Suprapubic skin (tissue), 4 donors: ENCODE measurements at regions not wholly inside any gene's neighbourhood (a gene's known extent, or its start where the extent isn't known, plus 50 kb on each side); places are given as distances from the start of the nearest gene placed in this dataset.
A peak's percentile ranks its signal among the peaks of the same experiment; 100 is the strongest.

Source experiments
- DNase-seq, 2 donors: peaks; one replicate each; pipeline ENCODE4 v3.0.0-alpha.2; 2019; ENCODE audit warnings: low spot score in 2 of 2
- H3K27ac ChIP-seq: fragments of 200-600 bp; sonication (generic); one replicate; pipeline ENCODE4 v1.5.1; 2019
- H3K27me3 ChIP-seq: fragments of 200-600 bp; sonication (generic); one replicate; pipeline ENCODE4 v1.5.1; 2019
- H3K36me3 ChIP-seq: fragments of 200-600 bp; sonication (generic); one replicate; pipeline ENCODE4 v1.5.1; 2019
- H3K4me1 ChIP-seq: fragments of 200-600 bp; sonication (generic); one replicate; pipeline ENCODE4 v1.5.1; 2019
- H3K4me3 ChIP-seq: fragments of 200-600 bp; sonication (generic); one replicate; pipeline ENCODE4 v1.5.1; 2019; ENCODE audit warnings: mild to moderate bottlenecking
- H3K9me3 ChIP-seq: fragments of 200-600 bp; sonication (generic); one replicate; pipeline ENCODE4 v1.5.1; 2019
- EP300 ChIP-seq: sonication (generic); formaldehyde crosslinking; IDR thresholded peaks from one replicate; pipeline ENCODE4 v1.6.1; 2017; ENCODE audit warnings: antibody characterized with exemption
- POLR2A ChIP-seq, 2 donors: fragments of 450-650 bp; IDR thresholded peaks; one replicate each; pipeline ENCODE4 v1.6.1; 2017; ENCODE audit warnings: antibody characterized with exemption in 2 of 2, mild to moderate bottlenecking in 2 of 2, moderate library complexity in 2 of 2
- POLR2AphosphoS5 ChIP-seq, 3 donors: sonication (generic); formaldehyde crosslinking; IDR thresholded peaks; one replicate each; pipeline ENCODE4 v1.6.1; 2017; ENCODE audit warnings: antibody characterized with exemption in 3 of 3
- WGBS: methylation state at CpG from one replicate; pipeline ENCODE4 v1.1.5; 2018; 5-methylcytosine and 5-hydroxymethylcytosine counted together
- TF ChIP-seq, protein P1 (sequence below), 2 donors: fragments of 200-600 bp in 1 of 2; fragments of 450-650 bp in 1 of 2; sonication (generic) in 1 of 2; IDR thresholded peaks; one replicate each; pipeline ENCODE4 v1.5.1; 2016 to 2019; ENCODE audit warnings: antibody characterized with exemption in 2 of 2, mild to moderate bottlenecking in 1 of 2, moderate library complexity in 1 of 2

GRCh38 chr10:21300551-21300950, 224.9 kb downstream of the SKIDA1 start:
- H3K27ac ChIP-seq: no peak overlapping the region
- H3K36me3 ChIP-seq: no peaks in the 10 kb centered on the region
- no peaks in the 10 kb centered on the region for H3K9me3 ChIP-seq
- no peak overlapping the region for H3K4me3 ChIP-seq
- no peaks in the 10 kb centered on the region for H3K4me1 ChIP-seq
- WGBS: 79% methylated on average over 1 of the region's 1 CpG
- no peaks in the 10 kb centered on the region for H3K27me3 ChIP-seq
- DNase-seq: no peak
- TF ChIP-seq, protein P1, sequence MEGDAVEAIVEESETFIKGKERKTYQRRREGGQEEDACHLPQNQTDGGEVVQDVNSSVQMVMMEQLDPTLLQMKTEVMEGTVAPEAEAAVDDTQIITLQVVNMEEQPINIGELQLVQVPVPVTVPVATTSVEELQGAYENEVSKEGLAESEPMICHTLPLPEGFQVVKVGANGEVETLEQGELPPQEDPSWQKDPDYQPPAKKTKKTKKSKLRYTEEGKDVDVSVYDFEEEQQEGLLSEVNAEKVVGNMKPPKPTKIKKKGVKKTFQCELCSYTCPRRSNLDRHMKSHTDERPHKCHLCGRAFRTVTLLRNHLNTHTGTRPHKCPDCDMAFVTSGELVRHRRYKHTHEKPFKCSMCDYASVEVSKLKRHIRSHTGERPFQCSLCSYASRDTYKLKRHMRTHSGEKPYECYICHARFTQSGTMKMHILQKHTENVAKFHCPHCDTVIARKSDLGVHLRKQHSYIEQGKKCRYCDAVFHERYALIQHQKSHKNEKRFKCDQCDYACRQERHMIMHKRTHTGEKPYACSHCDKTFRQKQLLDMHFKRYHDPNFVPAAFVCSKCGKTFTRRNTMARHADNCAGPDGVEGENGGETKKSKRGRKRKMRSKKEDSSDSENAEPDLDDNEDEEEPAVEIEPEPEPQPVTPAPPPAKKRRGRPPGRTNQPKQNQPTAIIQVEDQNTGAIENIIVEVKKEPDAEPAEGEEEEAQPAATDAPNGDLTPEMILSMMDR (IDR thresholded peaks at IDR 0.05): no peak
- TF ChIP-seq POLR2A (IDR thresholded peaks at IDR 0.05) (no peak), EP300 (no peak), POLR2AphosphoS5 (IDR thresholded peaks at IDR 0.05) (no peak)

DNA sequence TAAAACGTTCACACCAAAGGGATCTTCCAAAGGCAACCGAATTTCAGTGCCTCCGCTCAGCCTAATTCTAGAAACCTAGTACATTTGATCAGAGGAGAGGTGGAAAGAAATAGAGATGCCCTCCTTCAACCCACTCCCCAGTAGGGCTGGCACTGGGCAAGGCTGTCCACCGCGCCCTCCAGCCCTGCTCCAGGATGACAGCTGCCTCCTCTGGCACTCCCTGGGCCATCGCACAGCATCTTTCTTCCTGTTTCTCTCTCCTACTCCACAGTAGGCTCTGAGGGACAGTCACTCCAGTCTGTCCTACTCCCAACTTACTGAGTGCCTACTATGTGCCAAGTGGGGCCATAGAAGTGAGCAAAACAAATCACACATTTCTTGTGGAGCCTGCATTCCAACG, 226.2 kb downstream of the SKIDA1 start:
- peak in 1 of 2 donors; percentile 72 for DNase-seq
- no peak overlapping the region for H3K4me3 ChIP-seq
- no peak for TF ChIP-seq POLR2AphosphoS5 (IDR thresholded peaks at IDR 0.05)
- no peak for TF ChIP-seq EP300
- TF ChIP-seq POLR2A (IDR thresholded peaks at IDR 0.05): no peak
- TF ChIP-seq, protein P1 (IDR thresholded peaks at IDR 0.05): no peak
- no peaks in the 10 kb centered on the region for H3K36me3 ChIP-seq
- no peaks in the 10 kb centered on the region for H3K27me3 ChIP-seq
- WGBS: 92% methylated on average over 7 of the region's 7 CpGs
- no peaks in the 10 kb centered on the region for H3K4me1 ChIP-seq
- no peak overlapping the region for H3K27ac ChIP-seq
- no peaks in the 10 kb centered on the region for H3K9me3 ChIP-seq

- TF ChIP-seq, protein P1 (IDR thresholded peaks at IDR 0.05): no peak
- TF ChIP-seq POLR2A (IDR thresholded peaks at IDR 0.05) (no peak), POLR2AphosphoS5 (IDR thresholded peaks at IDR 0.05) (no peak), EP300 (no peak)
- peaks cover 4% of the 10 kb centered on the region for H3K4me1 ChIP-seq
- no peak for DNase-seq
- no peaks in the 10 kb centered on the region for H3K36me3 ChIP-seq
- 86% methylated on average over 2 of the region's 2 CpGs for WGBS
- no peaks in the 10 kb centered on the region for H3K9me3 ChIP-seq
- no peaks in the 10 kb centered on the region for H3K27me3 ChIP-seq
- H3K4me3 ChIP-seq: no peak overlapping the region
- no peak overlapping the region for H3K27ac ChIP-seq
Observed at GRCh38 chr10:21298701-21299100, 226.8 kb downstream of the SKIDA1 start.

- Histone ChIP-seq H3K4me3 (no peak overlapping the region), H3K36me3 (no peaks in the 10 kb centered on the region), H3K27me3 (no peaks in the 10 kb centered on the region), H3K9me3 (no peaks in the 10 kb centered on the region), H3K4me1 (peaks cover 13% of the 10 kb centered on the region), H3K27ac (no peak overlapping the region)
- TF ChIP-seq EP300: no peak
- no peak for TF ChIP-seq POLR2A (IDR thresholded peaks at IDR 0.05)
- no peak for TF ChIP-seq POLR2AphosphoS5 (IDR thresholded peaks at IDR 0.05)
- TF ChIP-seq, protein P1 (IDR thresholded peaks at IDR 0.05): no peak
- DNase-seq: no peak
- 79% methylated on average over 6 of the region's 6 CpGs for WGBS
Observed at GRCh38 chr10:21297603-21298383, 227.7 kb downstream of the SKIDA1 start.

- no peak overlapping the region for H3K27ac ChIP-seq
- H3K36me3 ChIP-seq: no peaks in the 10 kb centered on the region
- no peaks in the 10 kb centered on the region for H3K9me3 ChIP-seq
- peaks cover 23% of the 10 kb centered on the region for H3K4me1 ChIP-seq
- DNase-seq: no peak
- H3K27me3 ChIP-seq: no peaks in the 10 kb centered on the region
- TF ChIP-seq POLR2A (IDR thresholded peaks at IDR 0.05): no peak
- TF ChIP-seq POLR2AphosphoS5 (IDR thresholded peaks at IDR 0.05): no peak
- TF ChIP-seq EP300: no peak
- TF ChIP-seq, protein P1 (IDR thresholded peaks at IDR 0.05): no peak
- WGBS: 93% methylated on average over 13 of the region's 13 CpGs
- no peak overlapping the region for H3K4me3 ChIP-seq
Observed at GRCh38 chr10:21296575-21297355, 228.7 kb downstream of the SKIDA1 start.
